SK-N-SH (cell line): ENCODE measurements at regions not wholly inside any gene's neighbourhood (a gene's known extent, or its start where the extent isn't known, plus 50 kb on each side); places are given as distances from the start of the nearest gene placed in this dataset.

Experiments used
- CHD2 ChIP-seq: fragments of 150-350 bp; IDR thresholded peaks from 2 replicates; pipeline ENCODE4 v1.6.1; 2018; ENCODE audit warnings: low read length; ENCODE audit not compliant: partially characterized antibody
- TAF1 ChIP-seq: IDR thresholded peaks from 2 replicates; pipeline ENCODE4 v1.6.1; 2012; ENCODE audit warnings: low read depth, mild to moderate bottlenecking, low read length, moderate library complexity, borderline replicate concordance
- TF ChIP-seq, protein P1 (sequence below): fragments of 200-600 bp; sonication (generic); IDR thresholded peaks from 2 replicates; pipeline ENCODE4 v1.6.1; 2017; ENCODE audit warnings: antibody characterized with exemption, mild to moderate bottlenecking, moderate library complexity

DNA sequence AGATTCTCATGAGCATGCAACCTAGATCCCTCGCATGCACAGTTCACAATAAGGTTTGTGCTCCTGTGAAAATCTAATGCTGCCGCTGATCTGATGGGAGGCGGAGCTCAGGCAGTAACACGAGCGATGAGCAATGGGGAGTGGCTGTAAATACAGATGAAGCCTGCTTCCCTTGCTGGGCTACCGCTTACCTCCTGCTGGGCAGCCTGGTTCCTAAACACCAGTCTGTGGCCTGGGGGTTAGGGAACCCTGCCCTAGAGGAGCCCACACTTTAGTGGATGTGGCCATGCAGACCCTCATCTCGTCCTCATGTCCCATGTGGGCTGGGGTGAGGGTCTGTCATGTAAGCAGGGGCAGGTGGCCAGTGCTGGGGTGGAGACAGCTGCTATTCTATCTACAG is 417.6 kb downstream of the GLRX3 start:
- TF ChIP-seq TAF1 (no peak), CHD2 (no peak)
- TF ChIP-seq, protein P1, sequence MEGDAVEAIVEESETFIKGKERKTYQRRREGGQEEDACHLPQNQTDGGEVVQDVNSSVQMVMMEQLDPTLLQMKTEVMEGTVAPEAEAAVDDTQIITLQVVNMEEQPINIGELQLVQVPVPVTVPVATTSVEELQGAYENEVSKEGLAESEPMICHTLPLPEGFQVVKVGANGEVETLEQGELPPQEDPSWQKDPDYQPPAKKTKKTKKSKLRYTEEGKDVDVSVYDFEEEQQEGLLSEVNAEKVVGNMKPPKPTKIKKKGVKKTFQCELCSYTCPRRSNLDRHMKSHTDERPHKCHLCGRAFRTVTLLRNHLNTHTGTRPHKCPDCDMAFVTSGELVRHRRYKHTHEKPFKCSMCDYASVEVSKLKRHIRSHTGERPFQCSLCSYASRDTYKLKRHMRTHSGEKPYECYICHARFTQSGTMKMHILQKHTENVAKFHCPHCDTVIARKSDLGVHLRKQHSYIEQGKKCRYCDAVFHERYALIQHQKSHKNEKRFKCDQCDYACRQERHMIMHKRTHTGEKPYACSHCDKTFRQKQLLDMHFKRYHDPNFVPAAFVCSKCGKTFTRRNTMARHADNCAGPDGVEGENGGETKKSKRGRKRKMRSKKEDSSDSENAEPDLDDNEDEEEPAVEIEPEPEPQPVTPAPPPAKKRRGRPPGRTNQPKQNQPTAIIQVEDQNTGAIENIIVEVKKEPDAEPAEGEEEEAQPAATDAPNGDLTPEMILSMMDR, result no peak
